Pancreas (tissue), 10 donors: ENCODE measurements at regions not wholly inside any gene's neighbourhood (a gene's known extent, or its start where the extent isn't known, plus 50 kb on each side); places are given as distances from the start of the nearest gene placed in this dataset.

Experiments
- ATAC-seq, 4 donors: fragments of 200-7000 bp; cut with Tn5 transposase; one replicate each; pipeline versions ENCODE4 v1.8.0 to v1.9.1; 2020; ENCODE audit warnings: mild to moderate bottlenecking in 4 of 4, moderate library complexity in 4 of 4
- DNase-seq, 6 donors: peaks; one replicate each; pipeline ENCODE4 v3.0.0-alpha.2; 2020
- FAIRE-seq: peaks from 2 replicates; lab custom pipeline; 2012; peaks lifted over from hg19 to GRCh38; lab: Jason Lieb, UNC
- H3K27ac ChIP-seq, 4 donors: fragments of 200-600 bp; sonication (generic); 1 replicate in 3 of 4; 2 replicates in 1 of 4; pipeline versions ENCODE4 v1.5.0 to v1.8.0; 2020
- H3K27me3 ChIP-seq, 4 donors: fragments of 200-600 bp; one replicate each; pipeline ENCODE4 v1.8.0; 2021
- H3K36me3 ChIP-seq, 3 donors: fragments of 200-600 bp; sonication (generic) in 1 of 3; one replicate each; pipeline versions ENCODE4 v1.5.0 to v1.8.0; 2020 to 2021
- H3K4me1 ChIP-seq, 3 donors: fragments of 200-600 bp; one replicate each; pipeline ENCODE4 v1.8.0; 2021
- H3K4me3 ChIP-seq, 4 donors: fragments of 200-600 bp; sonication (generic) in 2 of 4; one replicate each; pipeline versions ENCODE4 v1.5.0 to v1.8.0; 2020 to 2021
- H3K9me3 ChIP-seq, 4 donors: fragments of 200-600 bp; one replicate each; pipeline ENCODE4 v1.8.0; 2021
- CTCF ChIP-seq, 4 donors: fragments of 200-600 bp; sonication (generic) in 3 of 4; IDR thresholded peaks; one replicate each; pipeline versions ENCODE4 v1.5.0 to v1.8.0; 2021; ENCODE audit warnings: antibody characterized with exemption in 4 of 4
- WGBS, 2 donors: extraction: QIAGEN DNeasy Blood & Tissue Kit; methylation state at CpG; one replicate each; pipeline ENCODE4 v1.1.7; 2013; 5-methylcytosine and 5-hydroxymethylcytosine counted together
- intact Hi-C, 3 donors: fragments of 100-400 bp; cut with DNase I; formaldehyde crosslinking; loops; one replicate each; pipeline versions ENCODE4 v1.11.1 to v1.14.2; 2022
- donor health status: healthy with polysubstance abuse.
- donor health status: DM: no; HTN: no; CAD: no; lungs with moderate emphysema.
- donor health status: DM: no; HTN: no; CAD: no.
- donor health status: control.
- donor health status: control.
- donor health status: Bipolar disorder and iron deficiency.
- donor health status: DM: yes; HTN: yes; CAD: no.
- donor health status: DM: no; HTN: no; CAD: no.
- donor health status: DM: no; HTN: no; CAD: no.
- donor health status: DM: yes; HTN: yes; CAD: no.

- Histone ChIP-seq H3K4me1 (no peaks in the 10 kb centered on the region), H3K4me3 (no peak overlapping the region), H3K27me3 (no peaks in the 10 kb centered on the region), H3K27ac (no peak overlapping the region), H3K36me3 (peaks cover 0 to 12% (median 0%) of the 10 kb centered on the region in 3 donors), H3K9me3 (no peaks in the 10 kb centered on the region)
- no peak for FAIRE-seq
- intact Hi-C loops = no loop called here
- DNase-seq = no peak
- no peak for ATAC-seq
- 90 to 96% methylated on average over 13 of the region's 13 CpGs for WGBS, 2 donors
- no peak for TF ChIP-seq CTCF (IDR thresholded peaks at IDR 0.05)
Measured at GRCh38 chr12:124440031-124440626, 127.3 kb downstream of the NCOR2 start.

- no peaks in the 10 kb centered on the region for H3K9me3 ChIP-seq
- FAIRE-seq (peak; percentile 53), DNase-seq (no peak), ATAC-seq (no peak)
- H3K4me1 ChIP-seq = no peaks in the 10 kb centered on the region
- WGBS, 2 donors = 78 to 84% methylated on average over 7 to 8 of the region's 8 CpGs
- H3K27me3 ChIP-seq = no peaks in the 10 kb centered on the region
- no peak overlapping the region for H3K4me3 ChIP-seq
- peaks cover 0 to 4% (median 0%) of the 10 kb centered on the region in 3 donors for H3K36me3 ChIP-seq
- no peak overlapping the region for H3K27ac ChIP-seq
- no peak for TF ChIP-seq CTCF (IDR thresholded peaks at IDR 0.05)
- intact Hi-C loops = no loop called here
Measured at GRCh38 chr12:124438437-124439056, 128.9 kb downstream of the NCOR2 start.

GRCh38 chr12:124437617-124438436, 129.6 kb downstream of the NCOR2 start:
- intact Hi-C loops = no loop called here
- ATAC-seq (no peak), DNase-seq (no peak), FAIRE-seq (no peak)
- no peaks in the 10 kb centered on the region for H3K9me3 ChIP-seq
- H3K27ac ChIP-seq = no peak overlapping the region
- no peak for TF ChIP-seq CTCF (IDR thresholded peaks at IDR 0.05)
- H3K4me3 ChIP-seq = no peak overlapping the region
- 86 to 90% methylated on average over 36 of the region's 36 CpGs for WGBS, 2 donors
- no peaks in the 10 kb centered on the region for H3K27me3 ChIP-seq
- peaks cover 0 to 2% (median 0%) of the 10 kb centered on the region in 3 donors for H3K36me3 ChIP-seq
- no peaks in the 10 kb centered on the region for H3K4me1 ChIP-seq

- ATAC-seq = no peak
Measured at GRCh38 chr12:124437121-124437520, 130.3 kb downstream of the NCOR2 start.

More at GRCh38 chr12:124437121-124437520, 130.3 kb downstream of the NCOR2 start:
- TF ChIP-seq CTCF (IDR thresholded peaks at IDR 0.05) = no peak
- WGBS, 2 donors = 84 to 87% methylated on average over 7 of the region's 7 CpGs
- Histone ChIP-seq H3K36me3 (no peaks in the 10 kb centered on the region), H3K9me3 (no peaks in the 10 kb centered on the region), H3K27ac (no peak overlapping the region), H3K4me1 (no peaks in the 10 kb centered on the region), H3K4me3 (no peak overlapping the region), H3K27me3 (no peaks in the 10 kb centered on the region)
- DNase-seq (no peak), FAIRE-seq (no peak)
- intact Hi-C loops = no loop called here
